HEK293 (cell line): ENCODE measurements at regions not wholly inside any gene's neighbourhood (a gene's known extent, or its start where the extent isn't known, plus 50 kb on each side); places are given as distances from the start of the nearest gene placed in this dataset.

Experiments used
- CTCF ChIA-PET: fragments of 350-600 bp; formaldehyde crosslinking; extraction: SDS; loops from one replicate; lab custom pipeline; 2021; ENCODE audit warnings: antibody characterized with exemption; lab: Yijun Ruan, JAX
- POLR2A ChIA-PET: fragments of 300-600 bp; formaldehyde crosslinking; extraction: SDS; loops from one replicate; lab custom pipeline; 2020; ENCODE audit warnings: antibody characterized with exemption, inconsistent platforms; lab: Yijun Ruan, JAX
- H3K27ac ChIP-seq: fragments of 200-500 bp; sonication (Bioruptor generic); 2 replicates; pipeline ENCODE4 v1.5.1; 2014; ENCODE audit warnings: low read depth, low read length, control low read depth, inconsistent platforms; ENCODE audit errors: extremely low read depth
- H3K36me3 ChIP-seq, 2 experiments: fragments of 200-500 bp in 1 of 2; sonication (Bioruptor generic) in 1 of 2; 1 replicate in 1 of 2; 2 replicates in 1 of 2; pipeline ENCODE4 v1.5.1; 2014 to 2017; ENCODE audit warnings: inconsistent platforms in 2 of 2, low read length in 2 of 2; ENCODE audit not compliant: control insufficient read depth in 2 of 2, insufficient read depth in 1 of 2
- H3K4me1 ChIP-seq: fragments of 200-500 bp; sonication (Bioruptor generic); 2 replicates; pipeline ENCODE4 v1.5.1; 2014; ENCODE audit warnings: mild to moderate bottlenecking, low read length, inconsistent platforms; ENCODE audit not compliant: control insufficient read depth, insufficient read depth
- H3K4me3 ChIP-seq: 2 replicates; pipeline ENCODE4 v1.5.1; 2011; ENCODE audit warnings: low read depth, mild to moderate bottlenecking, control low read depth, low read length, moderate library complexity
- H3K9me3 ChIP-seq: fragments of 200-500 bp; sonication (Bioruptor generic); 2 replicates; pipeline ENCODE4 v1.5.1; 2014; ENCODE audit warnings: low read depth, low read length, inconsistent platforms; ENCODE audit not compliant: control insufficient read depth, insufficient read depth
- BCL11A ChIP-seq: fragments of 450-650 bp; formaldehyde crosslinking; IDR thresholded peaks from 2 replicates; pipeline ENCODE4 v1.5.1; 2016; ENCODE audit warnings: low read depth, missing biosample characterization, missing genetic modification characterization
- EGR2 ChIP-seq: fragments of 450-650 bp; formaldehyde crosslinking; IDR thresholded peaks from 2 replicates; pipeline ENCODE4 v1.5.1; 2016; ENCODE audit warnings: low read depth, missing biosample characterization, missing genetic modification characterization
- GLI4 ChIP-seq: fragments of 450-650 bp; formaldehyde crosslinking; IDR thresholded peaks from 2 replicates; pipeline ENCODE4 v1.5.1; 2016; ENCODE audit warnings: missing biosample characterization, missing genetic modification characterization
- GLIS1 ChIP-seq: fragments of 450-650 bp; formaldehyde crosslinking; IDR thresholded peaks from 2 replicates; pipeline ENCODE4 v1.5.1; 2016; ENCODE audit warnings: missing biosample characterization, missing genetic modification characterization
- HOXA7 ChIP-seq: sonication (generic); formaldehyde crosslinking; IDR thresholded peaks from 2 replicates; pipeline ENCODE4 v1.8.1; 2022; ENCODE audit warnings: missing genetic modification reagents, borderline replicate concordance
- KLF10 ChIP-seq: fragments of 450-650 bp; IDR thresholded peaks from 2 replicates; pipeline ENCODE4 v1.5.1; 2018; ENCODE audit warnings: missing biosample characterization, mild to moderate bottlenecking, missing genetic modification characterization
- PRDM1 ChIP-seq: fragments of 450-650 bp; formaldehyde crosslinking; IDR thresholded peaks from 2 replicates; pipeline ENCODE4; 2016; ENCODE audit warnings: missing biosample characterization, missing genetic modification characterization
- SP2 ChIP-seq: fragments of 450-650 bp; formaldehyde crosslinking; IDR thresholded peaks from 2 replicates; pipeline ENCODE4 v1.5.1; 2016; ENCODE audit warnings: missing biosample characterization, missing genetic modification characterization
- SP7 ChIP-seq: fragments of 450-650 bp; formaldehyde crosslinking; IDR thresholded peaks from 2 replicates; pipeline ENCODE4 v1.5.1; 2016; ENCODE audit warnings: missing biosample characterization, missing genetic modification characterization
- YY1 ChIP-seq: fragments of 450-650 bp; formaldehyde crosslinking; IDR thresholded peaks from 2 replicates; pipeline ENCODE4 v1.5.1; 2018; ENCODE audit warnings: missing biosample characterization, missing genetic modification characterization
- ZBTB10 ChIP-seq: fragments of 450-650 bp; formaldehyde crosslinking; IDR thresholded peaks from 2 replicates; pipeline ENCODE4 v1.5.1; 2016; ENCODE audit warnings: missing biosample characterization, missing genetic modification characterization
- ZBTB48 ChIP-seq: fragments of 450-650 bp; formaldehyde crosslinking; IDR thresholded peaks from 2 replicates; pipeline ENCODE4 v1.5.1; 2016; ENCODE audit warnings: missing biosample characterization, missing genetic modification characterization
- ZFHX2 ChIP-seq: fragments of 450-650 bp; formaldehyde crosslinking; conservative IDR thresholded peaks from 2 replicates; pipeline ENCODE4 v1.5.1; 2016; ENCODE audit warnings: missing biosample characterization, missing genetic modification characterization
- ZIC2 ChIP-seq: fragments of 450-650 bp; formaldehyde crosslinking; IDR thresholded peaks from 2 replicates; pipeline ENCODE4 v1.5.1; 2016; ENCODE audit warnings: missing biosample characterization, missing genetic modification characterization
- ZNF132 ChIP-seq: fragments of 450-650 bp; formaldehyde crosslinking; IDR thresholded peaks from 2 replicates; pipeline ENCODE4 v1.5.1; 2017; ENCODE audit warnings: missing biosample characterization, missing genetic modification characterization, borderline replicate concordance
- ZNF169 ChIP-seq: fragments of 450-650 bp; formaldehyde crosslinking; IDR thresholded peaks from 2 replicates; pipeline ENCODE4 v1.5.1; 2016; ENCODE audit warnings: missing biosample characterization, missing genetic modification characterization
- ZNF37A ChIP-seq: fragments of 450-650 bp; IDR thresholded peaks from 2 replicates; pipeline ENCODE4 v1.5.1; 2018; ENCODE audit warnings: missing biosample characterization, missing genetic modification characterization
- ZNF391 ChIP-seq: fragments of 450-650 bp; formaldehyde crosslinking; IDR thresholded peaks from 2 replicates; pipeline ENCODE4 v1.5.1; 2016; ENCODE audit warnings: low read depth, missing biosample characterization, missing genetic modification characterization, borderline replicate concordance
- ZNF416 ChIP-seq: fragments of 450-650 bp; formaldehyde crosslinking; IDR thresholded peaks from 2 replicates; pipeline ENCODE4 v1.5.1; 2016; ENCODE audit warnings: missing biosample characterization, missing genetic modification characterization
- ZNF48 ChIP-seq: fragments of 450-650 bp; formaldehyde crosslinking; IDR thresholded peaks from 2 replicates; pipeline ENCODE4 v1.5.1; 2016; ENCODE audit warnings: missing biosample characterization, missing genetic modification characterization
- ZNF560 ChIP-seq: fragments of 450-650 bp; formaldehyde crosslinking; IDR thresholded peaks from 2 replicates; pipeline ENCODE4 v1.5.1; 2017; ENCODE audit warnings: missing biosample characterization, missing genetic modification characterization, borderline replicate concordance
- ZNF639 ChIP-seq: fragments of 450-650 bp; formaldehyde crosslinking; IDR thresholded peaks from 2 replicates; pipeline ENCODE4 v1.5.1; 2016; ENCODE audit warnings: missing biosample characterization, missing genetic modification characterization
- ZNF830 ChIP-seq: fragments of 450-650 bp; IDR thresholded peaks from 2 replicates; pipeline ENCODE4 v1.5.0; 2018; ENCODE audit warnings: missing biosample characterization, missing genetic modification characterization, low read depth, mild to moderate bottlenecking, moderate library complexity
- TF ChIP-seq, protein P1 (sequence below): fragments of 450-650 bp; formaldehyde crosslinking; IDR thresholded peaks from 2 replicates; pipeline ENCODE4 v1.5.1; 2016; ENCODE audit warnings: missing biosample characterization, missing genetic modification characterization
- TF ChIP-seq, protein P2 (sequence below): fragments of 450-650 bp; formaldehyde crosslinking; IDR thresholded peaks from 2 replicates; pipeline ENCODE4; 2016; ENCODE audit warnings: missing biosample characterization, missing genetic modification characterization

DNA sequence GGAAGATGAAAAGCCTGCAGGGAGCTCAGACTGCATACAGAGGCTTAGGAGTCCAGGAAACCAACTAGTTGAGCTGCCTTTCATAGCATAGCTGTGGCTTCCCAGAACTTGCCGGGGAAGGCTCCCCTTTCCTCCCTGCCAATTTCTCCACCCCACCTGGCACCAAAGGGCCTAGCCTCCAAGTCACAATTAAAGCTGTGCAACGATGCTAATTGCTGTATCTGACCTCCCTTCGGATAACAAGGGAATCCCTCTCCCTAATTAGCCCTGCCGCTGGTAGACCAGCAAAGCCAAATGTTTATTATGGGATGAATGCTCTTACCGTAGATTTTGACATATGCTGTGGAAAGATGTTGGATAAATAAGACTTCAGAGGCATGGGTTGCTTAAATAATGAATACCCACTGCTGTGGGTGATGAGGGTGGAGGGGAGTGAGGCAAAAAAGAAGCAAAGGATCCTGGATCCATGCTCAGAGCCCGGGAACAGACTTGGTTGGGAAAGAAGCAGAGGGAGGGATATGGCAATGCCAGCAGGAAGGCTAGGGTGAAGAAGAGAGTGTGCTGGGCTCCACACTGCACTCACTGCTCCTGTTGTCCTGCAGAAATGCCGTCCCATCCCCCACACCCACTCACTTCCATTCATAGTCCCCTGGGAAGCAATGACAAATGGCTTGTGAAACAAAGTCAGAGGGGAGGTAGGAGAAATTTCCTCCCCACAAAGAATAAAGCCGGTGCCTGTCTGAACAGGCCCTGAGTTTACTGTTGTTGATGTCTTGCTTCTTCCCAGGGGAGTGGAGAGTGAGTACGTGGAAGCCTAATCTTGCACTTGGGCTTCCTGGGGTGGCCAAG is 608.1 kb upstream of the CADM1 start:
- ChIA-PET POLR2A (no interaction called here), CTCF (no interaction called here)
- Histone ChIP-seq H3K27ac (no peak overlapping the region), H3K36me3 (no peaks in the 10 kb centered on the region), H3K4me1 (no peaks in the 10 kb centered on the region), H3K9me3 (no peaks in the 10 kb centered on the region), H3K4me3 (no peak overlapping the region)
- no peak for TF ChIP-seq ZNF48 (tag by site-specific recombination)
- no peak for TF ChIP-seq GLI4
- TF ChIP-seq GLIS1 (tag by site-specific recombination): peak; percentile 79
- TF ChIP-seq ZNF416: no peak
- no peak for TF ChIP-seq ZNF830 (tag by site-specific recombination)
- no peak for TF ChIP-seq ZNF37A (tag by site-specific recombination)
- no peak for TF ChIP-seq BCL11A (tag by site-specific recombination)
- no peak for TF ChIP-seq SP2 (tag by site-specific recombination)
- TF ChIP-seq EGR2 (tag by site-specific recombination): no peak
- no peak for TF ChIP-seq ZNF391 (tag by site-specific recombination)
- TF ChIP-seq, protein P1, sequence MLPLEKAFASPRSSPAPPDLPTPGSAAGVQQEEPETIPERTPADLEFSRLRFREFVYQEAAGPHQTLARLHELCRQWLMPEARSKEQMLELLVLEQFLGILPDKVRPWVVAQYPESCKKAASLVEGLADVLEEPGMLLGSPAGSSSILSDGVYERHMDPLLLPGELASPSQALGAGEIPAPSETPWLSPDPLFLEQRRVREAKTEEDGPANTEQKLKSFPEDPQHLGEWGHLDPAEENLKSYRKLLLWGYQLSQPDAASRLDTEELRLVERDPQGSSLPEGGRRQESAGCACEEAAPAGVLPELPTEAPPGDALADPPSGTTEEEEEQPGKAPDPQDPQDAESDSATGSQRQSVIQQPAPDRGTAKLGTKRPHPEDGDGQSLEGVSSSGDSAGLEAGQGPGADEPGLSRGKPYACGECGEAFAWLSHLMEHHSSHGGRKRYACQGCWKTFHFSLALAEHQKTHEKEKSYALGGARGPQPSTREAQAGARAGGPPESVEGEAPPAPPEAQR (tag by site-specific recombination): no peak
- no peak for TF ChIP-seq ZBTB10 (tag by site-specific recombination)
- no peak for TF ChIP-seq ZNF132 (tag by site-specific recombination)
- TF ChIP-seq SP7: no peak
- TF ChIP-seq, protein P2, sequence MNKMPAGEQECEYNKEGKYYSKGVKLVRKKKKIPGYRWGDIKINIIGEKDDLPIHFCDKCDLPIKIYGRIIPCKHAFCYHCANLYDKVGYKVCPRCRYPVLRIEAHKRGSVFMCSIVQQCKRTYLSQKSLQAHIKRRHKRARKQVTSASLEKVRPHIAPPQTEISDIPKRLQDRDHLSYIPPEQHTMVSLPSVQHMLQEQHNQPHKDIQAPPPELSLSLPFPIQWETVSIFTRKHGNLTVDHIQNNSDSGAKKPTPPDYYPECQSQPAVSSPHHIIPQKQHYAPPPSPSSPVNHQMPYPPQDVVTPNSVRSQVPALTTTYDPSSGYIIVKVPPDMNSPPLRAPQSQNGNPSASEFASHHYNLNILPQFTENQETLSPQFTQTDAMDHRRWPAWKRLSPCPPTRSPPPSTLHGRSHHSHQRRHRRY (tag by site-specific recombination): no peak
- no peak for TF ChIP-seq HOXA7
- TF ChIP-seq ZBTB48 (tag by site-specific recombination): no peak
- TF ChIP-seq YY1 (tag by site-specific recombination): no peak
- TF ChIP-seq ZNF560 (tag by site-specific recombination): no peak
- no peak for TF ChIP-seq PRDM1 (tag by site-specific recombination)
- TF ChIP-seq ZIC2 (tag by site-specific recombination): peak; percentile 60; the same call in 1 of the 2 replicates
- TF ChIP-seq KLF10: no peak
- TF ChIP-seq ZNF169: no peak
- peak; percentile 40 for TF ChIP-seq ZFHX2 (tag by site-specific recombination)
- no peak for TF ChIP-seq ZNF639 (tag by site-specific recombination)
